GM21447 (cell line): ENCODE measurements at regions not wholly inside any gene's neighbourhood (a gene's known extent, or its start where the extent isn't known, plus 50 kb on each side); places are given as distances from the start of the nearest gene placed in this dataset.
"Not testable (repeated sequence)": the region's sequence is repeated elsewhere in the genome, so short reads cannot be mapped to it uniquely, and the experiment has no call there.

Source experiments
- ATAC-seq: cut with Tn5 transposase; IDR thresholded peaks from one replicate; pipeline ENCODE4 v1.9.1; 2021; ENCODE audit not compliant: unreplicated experiment

GRCh38 chr2:122745603-122746002, 990.2 kb downstream of the TSN start:
- ATAC-seq: no peak

GRCh38 chr2:122747670-122748069, 992.2 kb downstream of the TSN start:
- no peak for ATAC-seq

GRCh38 chr2:122748552-122749011, 993.1 kb downstream of the TSN start:
- ATAC-seq: no peak

DNA sequence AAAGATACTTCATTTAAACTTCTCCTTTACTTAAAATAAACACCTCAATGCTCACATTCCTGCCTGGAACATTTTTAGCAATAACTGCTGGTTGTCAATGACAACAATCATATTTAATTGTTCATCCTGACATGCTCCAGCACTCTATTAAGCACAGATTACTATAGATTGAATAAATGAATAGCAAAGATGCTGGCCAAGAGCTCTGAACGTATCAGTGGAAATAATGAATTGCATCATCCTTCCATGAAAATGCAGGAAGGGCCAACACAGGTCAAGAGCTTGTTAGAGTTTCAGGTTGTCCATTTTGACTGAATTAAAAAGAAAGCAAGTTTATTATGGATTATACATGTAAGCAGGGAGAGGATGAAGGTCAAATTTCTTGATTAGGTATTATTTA, 994.0 kb downstream of the TSN start:
- no peak for ATAC-seq

- ATAC-seq: no peak
Observed at GRCh38 chr2:122750095-122750494, 994.6 kb downstream of the TSN start.

GRCh38 chr2:122750808-122751207, 995.4 kb downstream of the TSN start:
- no peak for ATAC-seq

- ATAC-seq: no peak
Observed at GRCh38 chr2:122753336-122753735, 997.9 kb downstream of the TSN start.

GRCh38 chr2:122754561-122754960, 999.1 kb downstream of the TSN start:
- no peak for ATAC-seq

DNA sequence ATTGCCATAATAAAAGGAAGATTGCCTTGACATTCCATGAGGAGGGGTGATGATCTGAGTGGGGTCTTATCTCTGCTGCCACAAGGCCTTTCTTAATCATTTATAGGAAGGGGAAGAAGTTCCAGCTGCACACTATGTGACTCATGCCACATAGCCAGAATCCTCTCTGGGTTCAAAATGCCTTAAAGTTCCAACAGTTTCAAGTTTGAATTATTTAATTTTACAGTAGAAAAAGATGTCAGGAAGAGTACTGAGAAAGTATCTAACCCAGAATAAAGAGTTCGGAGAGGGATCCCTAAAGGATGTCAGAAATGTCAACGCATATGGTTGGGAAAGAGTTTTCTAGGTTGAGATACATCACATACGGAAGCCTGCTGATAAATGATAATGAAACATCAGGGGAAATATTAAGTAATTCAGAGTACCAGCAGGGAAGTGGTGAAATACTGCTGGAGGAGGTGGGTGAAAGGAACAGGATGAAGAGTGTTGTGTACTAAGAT, 999.9 kb downstream of the TSN start:
- ATAC-seq: no peak

DNA sequence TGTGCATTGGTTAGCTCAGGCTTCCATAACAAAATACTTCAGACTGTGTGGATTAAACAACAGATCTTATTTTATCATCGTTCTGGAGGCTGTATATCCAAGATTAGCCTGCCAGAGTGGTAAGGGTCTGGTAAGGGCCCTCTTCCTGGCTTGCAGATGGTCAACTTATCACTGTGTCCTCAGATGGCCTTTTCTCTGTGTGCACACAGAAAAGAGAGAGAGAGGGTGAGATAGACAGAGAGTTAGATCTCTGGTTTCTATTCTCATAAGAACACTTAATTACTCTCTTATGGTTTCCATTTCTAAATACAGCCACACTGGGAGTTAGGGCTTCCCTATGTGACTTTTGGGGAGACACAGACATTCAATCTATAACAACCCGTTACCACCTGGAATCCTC, 1003.5 kb downstream of the TSN start:
- ATAC-seq: no peak

- ATAC-seq: no peak
Observed at GRCh38 chr2:122764014-122764413, 1008.6 kb downstream of the TSN start.

DNA sequence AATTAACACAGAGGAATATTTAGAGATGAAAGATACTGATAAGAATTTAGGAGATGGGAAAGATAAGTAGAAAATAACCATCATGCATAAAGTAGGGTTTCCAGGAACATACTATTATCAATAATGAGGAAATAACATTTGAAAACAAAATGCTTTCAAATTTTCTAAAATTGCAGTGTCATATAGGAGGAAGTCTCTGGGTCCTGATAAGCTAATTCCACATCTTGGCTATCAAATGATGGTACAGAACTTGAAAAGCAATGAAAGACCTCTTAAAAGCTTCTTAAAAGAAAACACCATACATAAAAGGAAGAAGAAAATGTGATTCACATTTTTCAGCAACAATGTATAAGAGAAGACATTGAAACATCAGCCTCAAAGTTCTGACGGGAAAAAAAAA, 1024.8 kb downstream of the TSN start:
- ATAC-seq: no peak

DNA sequence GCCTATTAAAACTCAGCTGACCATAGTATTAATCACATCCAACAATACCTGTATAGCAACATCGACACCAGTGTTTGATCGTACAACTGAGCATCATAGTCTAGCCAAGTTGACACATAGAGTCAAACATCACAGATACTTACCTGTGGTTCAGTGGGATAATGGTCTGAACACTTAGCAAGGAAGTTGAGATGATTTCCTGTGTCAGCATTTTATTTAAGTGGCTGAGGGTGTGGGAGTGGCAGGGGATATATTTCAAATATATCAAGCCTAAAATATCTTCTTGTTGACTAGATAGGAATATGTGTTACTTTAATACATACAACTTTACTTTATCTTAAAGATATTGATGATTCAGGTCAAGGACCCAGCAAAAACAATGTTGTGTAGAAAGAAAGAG, 1038.6 kb downstream of the TSN start:
- no peak for ATAC-seq

- no peak for ATAC-seq
Observed at GRCh38 chr2:122795763-122796162, 1040.3 kb downstream of the TSN start.

DNA sequence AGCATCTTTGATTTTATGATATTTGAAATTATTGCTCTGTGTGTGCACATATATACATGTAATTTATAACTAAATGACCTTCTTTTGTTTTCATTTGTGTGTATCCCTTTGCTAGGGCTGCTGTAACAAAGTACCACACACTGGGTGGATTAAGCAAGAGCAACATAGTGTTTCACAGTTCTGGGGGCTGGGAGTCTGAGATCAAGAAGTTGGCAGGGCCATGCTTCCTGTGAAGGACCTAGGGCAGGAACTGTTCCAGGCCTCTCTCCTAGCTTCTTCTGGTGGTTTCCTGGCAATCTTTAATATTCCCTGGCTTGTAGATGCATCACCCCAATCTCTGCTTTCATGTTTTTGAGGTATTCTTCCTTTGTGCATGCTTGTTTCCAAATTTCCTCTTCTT, 1043.9 kb downstream of the TSN start:
- ATAC-seq: no peak

DNA sequence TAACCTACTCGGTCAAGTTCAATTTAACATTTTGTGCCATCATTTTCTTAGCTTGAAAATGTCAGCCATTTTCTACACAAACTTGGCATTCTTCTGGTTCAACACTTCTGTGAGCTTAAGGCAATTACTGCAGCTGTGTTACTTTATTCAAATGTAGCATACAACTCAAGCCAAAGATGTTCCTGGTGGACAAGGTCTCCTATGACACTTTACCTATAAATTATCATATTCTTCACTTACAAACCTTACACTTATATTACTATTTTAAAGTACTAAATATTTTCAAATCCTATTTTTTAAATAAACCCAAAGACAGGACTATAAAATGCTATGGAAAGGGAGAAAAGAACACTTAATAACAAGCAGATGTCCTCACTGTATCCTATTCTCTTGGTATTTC, 1045.3 kb downstream of the TSN start:
- ATAC-seq: no peak

DNA sequence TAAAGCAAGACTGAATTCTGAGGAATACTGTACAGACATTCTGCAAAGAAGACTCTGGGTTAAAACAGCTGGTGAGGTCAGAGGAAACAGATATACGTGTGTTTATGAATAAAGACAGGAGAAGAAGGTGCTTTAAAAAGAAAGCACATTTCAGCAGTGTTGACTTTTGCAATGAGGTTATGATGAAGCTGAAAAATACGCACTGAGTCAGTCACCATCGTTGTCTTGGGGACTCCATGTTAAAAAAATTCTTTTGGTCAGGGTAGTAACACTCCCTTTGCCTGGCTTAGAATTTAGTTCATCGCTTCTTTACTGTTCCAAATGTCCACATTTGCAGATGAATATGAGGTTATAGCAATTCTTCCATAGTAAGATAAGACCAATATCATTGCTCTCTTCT, 1049.0 kb downstream of the TSN start:
- ATAC-seq: no peak

- no peak for ATAC-seq
Observed at GRCh38 chr2:122805346-122805745, 1049.9 kb downstream of the TSN start.

DNA sequence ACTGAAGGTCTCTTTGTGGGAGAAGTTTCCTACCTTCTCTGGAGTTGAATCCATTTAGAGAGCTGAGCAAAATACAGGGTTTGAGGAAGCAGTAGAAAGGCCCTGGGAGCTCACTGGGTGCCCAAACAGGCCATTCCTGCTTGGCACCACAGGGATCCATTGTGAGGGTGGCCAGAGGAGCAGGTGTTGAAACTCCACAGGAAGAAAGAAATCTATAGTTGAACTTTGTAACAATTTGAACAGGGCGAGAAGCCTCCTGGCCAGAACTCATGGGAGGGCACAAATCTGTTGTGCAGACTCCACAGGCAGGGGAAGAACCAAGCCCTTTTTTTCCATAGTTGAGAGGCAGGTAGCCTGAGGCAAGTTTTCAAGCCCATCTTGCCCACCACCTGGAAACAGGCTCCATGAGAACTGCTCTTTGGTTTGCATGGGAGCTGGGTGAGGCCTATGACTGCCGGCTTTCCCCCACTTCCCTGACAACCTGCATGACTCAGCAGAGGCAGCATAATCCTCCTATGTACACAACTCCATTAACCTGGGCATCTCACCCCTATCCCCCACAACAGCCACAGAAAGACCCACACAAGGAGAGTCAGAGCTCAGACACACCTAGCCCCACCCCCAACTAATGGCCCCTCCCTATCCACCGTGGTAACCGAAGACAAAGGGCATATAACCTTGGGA, 1053.0 kb downstream of the TSN start:
- ATAC-seq: no peak

- not testable (repeated sequence) for ATAC-seq
Observed at GRCh38 chr2:122812214-122812613, 1056.8 kb downstream of the TSN start.

- ATAC-seq: no peak
Observed at GRCh38 chr2:122815120-122815519, 1059.7 kb downstream of the TSN start.

- no peak for ATAC-seq
Observed at GRCh38 chr2:122816803-122817202, 1061.4 kb downstream of the TSN start.

- no peak for ATAC-seq
Observed at GRCh38 chr2:122822319-122822718, 1066.9 kb downstream of the TSN start.
